ENCODE measurements at regions not wholly inside any gene's neighbourhood (a gene's known extent, or its start where the extent isn't known, plus 50 kb on each side); places are given as distances from the start of the nearest gene placed in this dataset.

DNA sequence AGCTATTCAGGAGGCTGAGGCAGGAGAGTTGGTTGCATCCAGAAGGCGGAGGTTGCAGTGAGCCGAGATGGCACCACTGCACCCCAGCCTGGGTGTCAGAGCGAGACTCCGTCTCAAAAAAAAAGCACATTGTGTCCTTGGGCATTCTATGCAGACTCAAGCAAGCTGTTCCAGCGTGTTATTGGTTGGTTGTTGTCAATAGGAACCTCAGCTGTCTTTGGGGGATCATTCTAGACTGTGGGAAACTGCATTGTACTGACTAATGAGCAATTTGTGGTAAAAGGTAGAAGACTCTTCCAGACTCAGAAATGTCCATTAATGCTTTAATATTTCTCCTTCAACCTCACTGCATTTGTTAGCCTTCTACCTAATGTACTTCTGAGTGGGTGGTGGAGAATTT is 379.5 kb upstream of the GRAMD2B start:
- no peak for TF ChIP-seq SUPT20H (IDR thresholded peaks at IDR 0.05; ENCODE audit: borderline replicate concordance, control insufficient read depth, low read depth, low read length)
- TF ChIP-seq TCF12 (IDR thresholded peaks at IDR 0.05; ENCODE audit: low read depth, low read length), result no peak

All from GM12878 (cell line).